Liver (tissue), 3 donors: ENCODE measurements at regions not wholly inside any gene's neighbourhood (a gene's known extent, or its start where the extent isn't known, plus 50 kb on each side); places are given as distances from the start of the nearest gene placed in this dataset.

Source experiments
- EGR1 ChIP-seq, 2 donors: IDR thresholded peaks; 2 replicates each; pipeline ENCODE4 v1.6.1; 2016 to 2018; ENCODE audit warnings: antibody characterized with exemption in 2 of 2, low read depth in 2 of 2
- FOXA1 ChIP-seq: IDR thresholded peaks from 2 replicates; pipeline ENCODE4 v1.6.1; 2016; ENCODE audit warnings: antibody characterized with exemption
- JUND ChIP-seq, 2 donors: IDR thresholded peaks; 2 replicates each; pipeline ENCODE4 v1.6.1; 2016; ENCODE audit warnings: antibody characterized with exemption in 2 of 2
- RAD21 ChIP-seq, 2 donors: IDR thresholded peaks; 2 replicates each; pipeline ENCODE4 v1.6.1; 2016; ENCODE audit warnings: antibody characterized with exemption in 2 of 2, mild to moderate bottlenecking in 2 of 2
- RXRA ChIP-seq, 2 donors: IDR thresholded peaks; 2 replicates each; pipeline ENCODE4 v1.6.1; 2017 to 2018; ENCODE audit warnings: antibody characterized with exemption in 2 of 2, mild to moderate bottlenecking in 1 of 2
- SP1 ChIP-seq: IDR thresholded peaks from 2 replicates; pipeline ENCODE4 v1.6.1; 2018; ENCODE audit warnings: antibody characterized with exemption, mild to moderate bottlenecking
- TAF1 ChIP-seq: conservative IDR thresholded peaks from 2 replicates; pipeline ENCODE4 v1.6.1; 2016; ENCODE audit warnings: antibody characterized with exemption, mild to moderate bottlenecking
- YY1 ChIP-seq: IDR thresholded peaks from 2 replicates; pipeline ENCODE4 v1.6.1; 2016; ENCODE audit warnings: antibody characterized with exemption, mild to moderate bottlenecking
- TF ChIP-seq, protein P1 (sequence below): fragments of 150-350 bp; IDR thresholded peaks from 2 replicates; pipeline ENCODE4 v1.5.1; 2017; ENCODE audit warnings: improper control_type of control experiment, low read depth, low read length; ENCODE audit not compliant: missing input control
- TF ChIP-seq, protein P2 (sequence below): IDR thresholded peaks from 2 replicates; pipeline ENCODE4 v1.6.1; 2016; ENCODE audit warnings: antibody characterized with exemption, mild to moderate bottlenecking
- donor health status: healthy.
- donor health status: healthy.

DNA sequence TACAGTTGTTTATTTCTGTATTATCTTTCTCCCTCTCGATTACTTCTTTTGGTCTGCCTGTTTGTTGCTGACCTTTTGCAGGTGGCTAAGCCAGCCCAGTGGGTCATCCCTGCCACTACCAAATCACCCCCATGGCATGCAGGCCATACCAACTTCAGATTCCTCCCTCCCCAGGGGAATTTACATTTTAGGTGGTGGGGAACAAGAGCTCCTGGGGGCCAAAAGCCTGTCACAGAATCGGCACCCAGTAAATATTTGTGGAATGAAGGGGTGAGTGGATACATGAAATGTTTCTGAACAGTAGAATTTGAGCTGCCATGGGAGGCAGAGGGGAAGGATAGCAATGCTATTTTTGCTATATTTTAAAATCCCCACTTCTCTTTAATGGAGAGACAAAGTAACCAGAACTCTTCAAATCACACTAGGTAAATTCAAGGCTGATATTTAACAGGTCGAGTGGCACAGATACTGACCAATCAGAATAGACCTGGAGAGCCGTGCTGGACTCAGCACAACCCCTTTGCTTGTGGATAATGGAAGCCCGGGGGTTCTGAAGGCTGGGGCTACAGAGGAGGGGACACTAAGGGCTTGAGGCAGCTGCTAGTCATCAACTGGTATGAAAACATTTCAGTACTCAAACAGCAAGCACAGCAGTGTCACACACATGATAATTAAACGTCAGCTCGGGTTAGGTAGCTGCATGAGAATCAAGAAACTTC is 54.3 kb upstream of the SMAD3 start:
- no peak for TF ChIP-seq SP1
- TF ChIP-seq, protein P1, sequence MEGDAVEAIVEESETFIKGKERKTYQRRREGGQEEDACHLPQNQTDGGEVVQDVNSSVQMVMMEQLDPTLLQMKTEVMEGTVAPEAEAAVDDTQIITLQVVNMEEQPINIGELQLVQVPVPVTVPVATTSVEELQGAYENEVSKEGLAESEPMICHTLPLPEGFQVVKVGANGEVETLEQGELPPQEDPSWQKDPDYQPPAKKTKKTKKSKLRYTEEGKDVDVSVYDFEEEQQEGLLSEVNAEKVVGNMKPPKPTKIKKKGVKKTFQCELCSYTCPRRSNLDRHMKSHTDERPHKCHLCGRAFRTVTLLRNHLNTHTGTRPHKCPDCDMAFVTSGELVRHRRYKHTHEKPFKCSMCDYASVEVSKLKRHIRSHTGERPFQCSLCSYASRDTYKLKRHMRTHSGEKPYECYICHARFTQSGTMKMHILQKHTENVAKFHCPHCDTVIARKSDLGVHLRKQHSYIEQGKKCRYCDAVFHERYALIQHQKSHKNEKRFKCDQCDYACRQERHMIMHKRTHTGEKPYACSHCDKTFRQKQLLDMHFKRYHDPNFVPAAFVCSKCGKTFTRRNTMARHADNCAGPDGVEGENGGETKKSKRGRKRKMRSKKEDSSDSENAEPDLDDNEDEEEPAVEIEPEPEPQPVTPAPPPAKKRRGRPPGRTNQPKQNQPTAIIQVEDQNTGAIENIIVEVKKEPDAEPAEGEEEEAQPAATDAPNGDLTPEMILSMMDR, result no peak
- TF ChIP-seq, protein P2, sequence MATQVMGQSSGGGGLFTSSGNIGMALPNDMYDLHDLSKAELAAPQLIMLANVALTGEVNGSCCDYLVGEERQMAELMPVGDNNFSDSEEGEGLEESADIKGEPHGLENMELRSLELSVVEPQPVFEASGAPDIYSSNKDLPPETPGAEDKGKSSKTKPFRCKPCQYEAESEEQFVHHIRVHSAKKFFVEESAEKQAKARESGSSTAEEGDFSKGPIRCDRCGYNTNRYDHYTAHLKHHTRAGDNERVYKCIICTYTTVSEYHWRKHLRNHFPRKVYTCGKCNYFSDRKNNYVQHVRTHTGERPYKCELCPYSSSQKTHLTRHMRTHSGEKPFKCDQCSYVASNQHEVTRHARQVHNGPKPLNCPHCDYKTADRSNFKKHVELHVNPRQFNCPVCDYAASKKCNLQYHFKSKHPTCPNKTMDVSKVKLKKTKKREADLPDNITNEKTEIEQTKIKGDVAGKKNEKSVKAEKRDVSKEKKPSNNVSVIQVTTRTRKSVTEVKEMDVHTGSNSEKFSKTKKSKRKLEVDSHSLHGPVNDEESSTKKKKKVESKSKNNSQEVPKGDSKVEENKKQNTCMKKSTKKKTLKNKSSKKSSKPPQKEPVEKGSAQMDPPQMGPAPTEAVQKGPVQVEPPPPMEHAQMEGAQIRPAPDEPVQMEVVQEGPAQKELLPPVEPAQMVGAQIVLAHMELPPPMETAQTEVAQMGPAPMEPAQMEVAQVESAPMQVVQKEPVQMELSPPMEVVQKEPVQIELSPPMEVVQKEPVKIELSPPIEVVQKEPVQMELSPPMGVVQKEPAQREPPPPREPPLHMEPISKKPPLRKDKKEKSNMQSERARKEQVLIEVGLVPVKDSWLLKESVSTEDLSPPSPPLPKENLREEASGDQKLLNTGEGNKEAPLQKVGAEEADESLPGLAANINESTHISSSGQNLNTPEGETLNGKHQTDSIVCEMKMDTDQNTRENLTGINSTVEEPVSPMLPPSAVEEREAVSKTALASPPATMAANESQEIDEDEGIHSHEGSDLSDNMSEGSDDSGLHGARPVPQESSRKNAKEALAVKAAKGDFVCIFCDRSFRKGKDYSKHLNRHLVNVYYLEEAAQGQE, result no peak
- no peak for TF ChIP-seq JUND (IDR thresholded peaks at IDR 0.05)
- TF ChIP-seq RAD21 (IDR thresholded peaks at IDR 0.05), result no peak
- no peak for TF ChIP-seq FOXA1
- TF ChIP-seq YY1, result no peak
- TF ChIP-seq TAF1, result no peak
- no peak for TF ChIP-seq EGR1 (IDR thresholded peaks at IDR 0.05; ENCODE audit: low read depth in 2 of 2)
- TF ChIP-seq RXRA (IDR thresholded peaks at IDR 0.05), result no peak
